ENCODE measurements at regions not wholly inside any gene's neighbourhood (a gene's known extent, or its start where the extent isn't known, plus 50 kb on each side); places are given as distances from the start of the nearest gene placed in this dataset.

DNA sequence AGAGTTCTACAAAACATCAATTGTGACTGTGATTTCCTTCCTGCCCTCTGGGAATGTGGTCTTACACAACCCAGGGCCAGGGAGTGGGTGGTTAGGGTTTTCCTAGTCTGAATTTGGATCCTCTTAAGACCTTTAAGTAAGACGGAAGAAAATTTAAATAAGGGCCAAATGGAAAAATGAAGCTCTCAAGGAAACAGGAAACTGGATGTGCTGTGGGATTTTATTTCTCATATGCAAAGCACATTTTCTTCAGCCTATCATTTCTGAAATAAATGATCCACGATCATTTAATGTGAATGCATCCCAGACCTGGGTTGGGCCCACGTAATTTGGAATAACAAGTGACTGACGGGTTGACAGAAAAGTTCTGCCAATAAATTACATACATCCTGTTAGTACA is 243.6 kb downstream of the CLIC5 start:
- DNase-seq, result no peak
- Histone ChIP-seq H3K4me1 (no peaks in the 10 kb centered on the region), H3K27me3 (replicated peaks in 1 of 7) (no peaks in the 10 kb centered on the region), H3K36me3 (no peaks in the 10 kb centered on the region), H3K27ac (no peak overlapping the region), H3K4me3 (no peak overlapping the region), H3K9me3 (peaks cover 0 to 10% (median 0%) of the 10 kb centered on the region in 8 donors)
- 64 to 76% (median 67%) methylated on average over 4 of the region's 4 CpGs for WGBS, 5 donors
- TF ChIP-seq POLR2A (IDR thresholded peaks at IDR 0.05), result no peak
- no peak for TF ChIP-seq POLR2AphosphoS5 (IDR thresholded peaks at IDR 0.05)
- TF ChIP-seq, protein P1, sequence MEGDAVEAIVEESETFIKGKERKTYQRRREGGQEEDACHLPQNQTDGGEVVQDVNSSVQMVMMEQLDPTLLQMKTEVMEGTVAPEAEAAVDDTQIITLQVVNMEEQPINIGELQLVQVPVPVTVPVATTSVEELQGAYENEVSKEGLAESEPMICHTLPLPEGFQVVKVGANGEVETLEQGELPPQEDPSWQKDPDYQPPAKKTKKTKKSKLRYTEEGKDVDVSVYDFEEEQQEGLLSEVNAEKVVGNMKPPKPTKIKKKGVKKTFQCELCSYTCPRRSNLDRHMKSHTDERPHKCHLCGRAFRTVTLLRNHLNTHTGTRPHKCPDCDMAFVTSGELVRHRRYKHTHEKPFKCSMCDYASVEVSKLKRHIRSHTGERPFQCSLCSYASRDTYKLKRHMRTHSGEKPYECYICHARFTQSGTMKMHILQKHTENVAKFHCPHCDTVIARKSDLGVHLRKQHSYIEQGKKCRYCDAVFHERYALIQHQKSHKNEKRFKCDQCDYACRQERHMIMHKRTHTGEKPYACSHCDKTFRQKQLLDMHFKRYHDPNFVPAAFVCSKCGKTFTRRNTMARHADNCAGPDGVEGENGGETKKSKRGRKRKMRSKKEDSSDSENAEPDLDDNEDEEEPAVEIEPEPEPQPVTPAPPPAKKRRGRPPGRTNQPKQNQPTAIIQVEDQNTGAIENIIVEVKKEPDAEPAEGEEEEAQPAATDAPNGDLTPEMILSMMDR (IDR thresholded peaks at IDR 0.05 in 8 of 11, conservative IDR thresholded peaks at IDR 0.05 in 3 of 11), result no peak
- intact Hi-C loops (cut with DNase I; ENCODE audit: low total_unique reads), result no loop called here

DNA sequence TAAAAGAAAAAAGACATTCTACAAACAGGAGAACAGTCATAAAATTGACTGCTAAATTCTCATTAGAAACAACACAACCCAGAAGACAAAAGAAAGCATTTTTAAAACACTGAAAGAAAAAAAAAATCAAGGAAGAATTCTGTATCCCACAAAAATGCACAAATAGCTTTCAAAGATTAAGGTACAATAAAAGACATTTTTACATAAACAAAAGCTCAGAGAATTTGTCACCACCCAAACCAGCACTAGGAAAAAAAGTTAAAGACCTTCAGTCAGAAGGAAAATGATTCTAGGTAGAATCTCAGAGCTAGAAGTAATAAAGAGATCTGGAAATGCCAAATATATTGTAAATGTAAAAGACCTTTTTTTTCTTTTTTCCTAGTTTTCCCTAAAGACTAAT is 252.4 kb downstream of the CLIC5 start:
- Histone ChIP-seq H3K27ac (no peak overlapping the region), H3K4me1 (no peaks in the 10 kb centered on the region), H3K4me3 (no peak overlapping the region), H3K36me3 (no peaks in the 10 kb centered on the region), H3K9me3 (peaks cover 0 to 26% (median 16%) of the 10 kb centered on the region in 8 donors), H3K27me3 (replicated peaks in 1 of 7) (no peaks in the 10 kb centered on the region)
- intact Hi-C loops (cut with DNase I; ENCODE audit: low total_unique reads), result no loop called here
- no peak for DNase-seq
- TF ChIP-seq POLR2AphosphoS5 (IDR thresholded peaks at IDR 0.05), result no peak
- TF ChIP-seq, protein P1 (IDR thresholded peaks at IDR 0.05 in 8 of 11, conservative IDR thresholded peaks at IDR 0.05 in 3 of 11), result no peak
- TF ChIP-seq POLR2A (IDR thresholded peaks at IDR 0.05), result no peak

DNA sequence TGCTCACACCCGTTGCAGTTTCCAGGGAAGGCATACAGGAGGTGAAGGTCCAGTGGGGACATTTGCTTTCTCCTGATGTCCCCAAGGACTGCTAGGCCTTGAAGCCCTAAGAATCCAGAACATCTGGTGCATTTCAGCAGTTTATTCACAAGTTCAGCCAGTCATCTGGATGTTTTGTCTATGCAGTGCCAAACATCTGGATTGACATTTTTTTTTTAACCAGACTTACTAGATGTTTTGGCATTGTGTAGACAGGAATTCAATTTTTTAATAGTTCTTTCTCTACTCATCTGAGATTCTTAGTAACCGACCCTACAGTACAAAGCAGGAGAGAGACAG is 256.2 kb downstream of the CLIC5 start:
- Histone ChIP-seq H3K36me3 (no peaks in the 10 kb centered on the region), H3K4me1 (no peaks in the 10 kb centered on the region), H3K4me3 (no peak overlapping the region), H3K27ac (no peak overlapping the region), H3K27me3 (replicated peaks in 1 of 7) (no peaks in the 10 kb centered on the region), H3K9me3 (peaks cover 0 to 15% (median 9%) of the 10 kb centered on the region in 8 donors)
- no peak for DNase-seq
- no peak for TF ChIP-seq POLR2AphosphoS5 (IDR thresholded peaks at IDR 0.05)
- WGBS, 5 donors, result 68 to 83% (median 73%) methylated on average over 2 of the region's 2 CpGs
- intact Hi-C loops (cut with DNase I; ENCODE audit: low total_unique reads), result no loop called here

DNA sequence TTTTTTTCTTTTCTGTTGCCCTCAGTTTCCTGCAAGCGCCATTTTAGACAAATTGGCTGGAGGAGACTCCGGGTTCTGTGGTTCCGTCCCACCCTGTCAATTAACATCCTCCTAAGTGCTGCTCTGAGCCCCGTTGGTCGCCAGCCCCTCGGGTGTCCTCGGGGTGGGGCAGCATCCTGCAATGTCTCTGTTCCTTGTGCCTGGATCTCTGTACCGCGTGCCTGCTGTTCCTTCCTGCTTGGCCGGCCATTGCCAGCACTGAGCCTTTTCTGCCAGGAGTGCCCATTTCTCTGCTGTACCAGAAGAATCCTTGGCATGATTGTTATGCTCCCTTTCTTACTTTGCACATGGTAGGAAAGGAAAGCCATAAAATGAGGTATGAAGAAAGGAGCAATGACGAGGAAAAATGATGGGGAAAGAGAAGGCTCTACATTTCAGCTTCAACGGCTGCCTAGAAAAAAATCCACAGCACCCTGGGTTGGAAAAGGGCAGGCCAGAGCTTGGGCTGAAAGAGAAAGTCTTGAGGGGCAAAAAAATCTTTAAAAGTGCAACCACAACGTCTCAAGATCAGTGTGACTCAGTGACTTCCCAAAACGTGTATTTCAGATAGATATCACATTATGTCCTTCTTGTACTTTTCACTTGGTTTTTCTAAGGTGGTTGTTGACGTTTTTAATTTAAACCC is 256.7 kb downstream of the CLIC5 start:
- H3K4me1 ChIP-seq, result no peaks in the 10 kb centered on the region
- no peaks in the 10 kb centered on the region for H3K36me3 ChIP-seq
- H3K27ac ChIP-seq, result no peak overlapping the region
- peaks cover 0 to 10% (median 4%) of the 10 kb centered on the region in 8 donors for H3K9me3 ChIP-seq
- no peaks in the 10 kb centered on the region for H3K27me3 ChIP-seq (replicated peaks in 1 of 7)
- no peak for DNase-seq
- intact Hi-C loops (cut with DNase I; ENCODE audit: low total_unique reads), result no loop called here
- TF ChIP-seq POLR2A (IDR thresholded peaks at IDR 0.05), result no peak
- TF ChIP-seq, protein P1 (IDR thresholded peaks at IDR 0.05 in 8 of 11, conservative IDR thresholded peaks at IDR 0.05 in 3 of 11), result no peak
- TF ChIP-seq POLR2AphosphoS5 (IDR thresholded peaks at IDR 0.05), result no peak
- 72 to 81% (median 74%) methylated on average over 15 of the region's 15 CpGs for WGBS, 5 donors
- H3K4me3 ChIP-seq, result no peak overlapping the region
